Panc1 (cell line): ENCODE measurements at regions not wholly inside any gene's neighbourhood (a gene's known extent, or its start where the extent isn't known, plus 50 kb on each side); places are given as distances from the start of the nearest gene placed in this dataset.

ENCODE experiments used
- ATAC-seq: fragments of 200-7000 bp; cut with Tn5 transposase; 2 replicates; pipeline ENCODE4 v1.9.1; 2020; ENCODE audit warnings: mild to moderate bottlenecking, moderate library complexity
- BruUV-seq: library from RNA; stranded (reverse); fragments of 400-500 nt; replicated peaks from 2 replicates; lab custom pipeline; 2021; lab: Mats Ljungman, UMichigan
- CTCF ChIA-PET: fragments of 300-600 bp; sonication (Branson Sonifier 250); formaldehyde crosslinking; loops from one replicate; lab custom pipeline; 2022; ENCODE audit warnings: antibody characterized with exemption; lab: Charles Lee
- POLR2A ChIA-PET: fragments of 300-600 bp; sonication (Branson Sonifier 250); formaldehyde crosslinking; loops from one replicate; lab custom pipeline; 2022; ENCODE audit warnings: antibody characterized with exemption; lab: Charles Lee
- DNase-seq: peaks from one replicate; pipeline ENCODE4 v3.0.0-alpha.2; 2010; ENCODE audit warnings: low read depth, low spot score
- H3K27ac ChIP-seq: 2 replicates; pipeline ENCODE4 v1.5.1; 2011; ENCODE audit warnings: mild to moderate bottlenecking, low read length, inconsistent platforms
- H3K27me3 ChIP-seq: fragments of 200-500 bp; sonication (Bioruptor generic); 2 replicates; pipeline ENCODE4 v1.6.0; 2014; ENCODE audit warnings: low read length, inconsistent platforms; ENCODE audit not compliant: control insufficient read depth, insufficient read depth
- H3K36me3 ChIP-seq: fragments of 200-500 bp; sonication (Bioruptor generic); 2 replicates; pipeline ENCODE4 v1.5.1; 2014; ENCODE audit warnings: inconsistent platforms, mild to moderate bottlenecking, low read length, moderate library complexity; ENCODE audit not compliant: control insufficient read depth, insufficient read depth
- H3K4me1 ChIP-seq: 2 replicates; pipeline ENCODE4 v1.5.1; 2011; ENCODE audit warnings: inconsistent platforms, mild to moderate bottlenecking, low read length, moderate library complexity; ENCODE audit not compliant: control insufficient read depth, insufficient read depth
- H3K4me3 ChIP-seq, 2 experiments: 2 replicates each; pipeline ENCODE4 v1.5.1; 2011 to 2012; ENCODE audit warnings: low read depth in 2 of 2, low read length in 2 of 2, mild to moderate bottlenecking in 2 of 2, inconsistent platforms in 1 of 2, moderate library complexity in 1 of 2
- H3K9me3 ChIP-seq: fragments of 200-500 bp; sonication (Bioruptor generic); 2 replicates; pipeline ENCODE4 v1.5.1; 2014; ENCODE audit warnings: low read depth, mild to moderate bottlenecking, inconsistent platforms, low read length, moderate library complexity; ENCODE audit not compliant: control insufficient read depth, insufficient read depth
- CTCF ChIP-seq: fragments of 450-650 bp; IDR thresholded peaks from 2 replicates; pipeline ENCODE4 v1.5.1; 2017; ENCODE audit warnings: mild to moderate bottlenecking
- POLR2AphosphoS5 ChIP-seq: IDR thresholded peaks from 2 replicates; pipeline ENCODE4 v1.6.1; 2012; ENCODE audit warnings: mild to moderate bottlenecking, low read depth, low read length, moderate library complexity
- REST ChIP-seq, 2 experiments: IDR thresholded peaks; 2 replicates each; pipeline ENCODE4 v1.6.1; 2011 to 2012; ENCODE audit warnings: low read depth in 2 of 2, control low read depth in 1 of 2, low read length in 1 of 2, mild to moderate bottlenecking in 1 of 2, moderate library complexity in 1 of 2; ENCODE audit not compliant: insufficient read depth in 1 of 2
- SIN3A ChIP-seq: IDR thresholded peaks from 2 replicates; pipeline ENCODE4 v1.6.1; 2012; ENCODE audit warnings: low read depth, mild to moderate bottlenecking, low read length, moderate library complexity, borderline replicate concordance; ENCODE audit not compliant: insufficient read depth
- TCF7L2 ChIP-seq: IDR thresholded peaks from 2 replicates; pipeline ENCODE4 v1.6.1; 2011; ENCODE audit warnings: mild to moderate bottlenecking, low read depth, low read length, inconsistent platforms
- in situ Hi-C: cut with HindIII; loops from 2 replicates; pipeline ENCODE4 v1.10.0; 2016; ENCODE audit warnings: low sequenced_read_pairs, low pct_unique_long_range_greater_than_20kb
- intact Hi-C: fragments of 100-400 bp; cut with micrococcal nuclease; formaldehyde crosslinking; loops from one replicate; pipeline ENCODE4 v1.10.0; 2022; ENCODE audit not compliant: unreplicated experiment

DNA sequence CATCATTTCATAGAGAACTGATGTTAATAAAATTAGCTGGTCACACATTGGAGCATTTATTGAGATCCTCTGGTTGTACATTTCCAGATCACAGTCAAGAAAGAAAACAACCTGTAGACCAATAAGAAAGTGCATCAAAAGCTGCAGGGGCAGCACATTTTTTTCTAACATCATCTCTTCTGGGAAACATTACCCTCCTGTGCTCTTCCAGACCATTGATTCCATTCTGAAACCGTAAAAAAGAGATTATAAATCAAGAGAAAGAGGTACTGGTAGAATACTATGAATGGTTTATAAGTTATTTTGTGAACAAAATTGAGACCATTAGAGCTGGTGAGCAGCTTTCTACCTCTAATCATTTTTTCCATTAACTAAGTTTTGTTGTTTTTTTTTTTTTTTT lies 1548.2 kb upstream of the CELF4 start:
- no peaks in the 10 kb centered on the region for H3K36me3 ChIP-seq
- POLR2A ChIA-PET: no interaction called here
- no peaks in the 10 kb centered on the region for H3K4me1 ChIP-seq
- in situ Hi-C loops (no loop called here), intact Hi-C loops (no loop called here)
- DNase-seq (no peak), ATAC-seq (no peak)
- no TSS peak for BruUV-seq
- H3K4me3 ChIP-seq: no peak overlapping the region
- H3K27ac ChIP-seq: no peak overlapping the region
- no peaks in the 10 kb centered on the region for H3K27me3 ChIP-seq
- CTCF ChIA-PET: no interaction called here
- TF ChIP-seq POLR2AphosphoS5: no peak
- no peak for TF ChIP-seq TCF7L2
- no peak for TF ChIP-seq CTCF
- TF ChIP-seq REST (IDR thresholded peaks at IDR 0.05; ENCODE audit: insufficient read depth in 1 of 2, low read depth in 2 of 2, low read length in 1 of 2): no peak
- no peak for TF ChIP-seq SIN3A
- H3K9me3 ChIP-seq: no peaks in the 10 kb centered on the region

GRCh38 chr18:39105104-39105503 lies 1539.5 kb upstream of the CELF4 start:
- in situ Hi-C loops: no loop called here
- no peak for ATAC-seq
- POLR2A ChIA-PET: no interaction called here
- TF ChIP-seq SIN3A (no peak), REST (IDR thresholded peaks at IDR 0.05; ENCODE audit: insufficient read depth in 1 of 2, low read depth in 2 of 2, low read length in 1 of 2) (no peak), CTCF (no peak), POLR2AphosphoS5 (no peak), TCF7L2 (no peak)
- Histone ChIP-seq H3K4me1 (no peaks in the 10 kb centered on the region), H3K27me3 (no peaks in the 10 kb centered on the region), H3K36me3 (no peaks in the 10 kb centered on the region), H3K4me3 (no peak overlapping the region), H3K9me3 (no peaks in the 10 kb centered on the region), H3K27ac (no peak overlapping the region)
- CTCF ChIA-PET: no interaction called here
- intact Hi-C loops: no loop called here
- no TSS peak for BruUV-seq
- no peak for DNase-seq
